ENCODE measurements at regions not wholly inside any gene's neighbourhood (a gene's known extent, or its start where the extent isn't known, plus 50 kb on each side); places are given as distances from the start of the nearest gene placed in this dataset.

- TF ChIP-seq CTCF (conservative IDR thresholded peaks at IDR 0.05; ENCODE audit: low read depth, low read length) (no peak), EZH2 (IDR thresholded peaks at IDR 0.05; ENCODE audit: borderline replicate concordance, low read depth, low read length, poor library complexity, severe bottlenecking) (no peak)
Measured at GRCh38 chr13:50635504-50635903, 208.0 kb downstream of the DLEU7 start.
